ENCODE measurements at regions not wholly inside any gene's neighbourhood (a gene's known extent, or its start where the extent isn't known, plus 50 kb on each side); places are given as distances from the start of the nearest gene placed in this dataset.
"Not testable (repeated sequence)": the region's sequence is repeated elsewhere in the genome, so short reads cannot be mapped to it uniquely, and the experiment has no call there.

DNA sequence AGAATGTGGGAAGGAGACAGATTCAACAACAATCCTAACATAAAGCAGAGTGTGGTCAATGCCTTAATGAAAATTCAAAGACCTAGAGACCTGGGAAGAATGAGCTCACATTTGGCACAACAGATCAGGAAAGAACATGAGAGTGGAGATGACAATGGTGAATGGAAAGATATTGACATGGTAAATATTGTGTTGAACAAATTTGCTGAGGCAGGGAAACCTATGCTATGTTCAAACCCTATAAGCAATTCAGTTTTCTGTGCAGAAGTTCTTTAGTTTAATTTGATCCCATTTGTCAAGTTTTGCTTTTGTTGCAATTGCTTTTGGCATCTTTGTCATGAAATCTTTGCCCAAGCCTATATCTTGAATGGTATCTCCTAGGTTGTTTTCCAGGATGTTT is 199.4 kb upstream of the LRRTM4 start:
- no peak for DNase-seq (ENCODE audit: low spot score)

GRCh38 chr2:77725045-77725444 is 202.9 kb upstream of the LRRTM4 start:
- DNase-seq (ENCODE audit: low spot score): no peak

DNA sequence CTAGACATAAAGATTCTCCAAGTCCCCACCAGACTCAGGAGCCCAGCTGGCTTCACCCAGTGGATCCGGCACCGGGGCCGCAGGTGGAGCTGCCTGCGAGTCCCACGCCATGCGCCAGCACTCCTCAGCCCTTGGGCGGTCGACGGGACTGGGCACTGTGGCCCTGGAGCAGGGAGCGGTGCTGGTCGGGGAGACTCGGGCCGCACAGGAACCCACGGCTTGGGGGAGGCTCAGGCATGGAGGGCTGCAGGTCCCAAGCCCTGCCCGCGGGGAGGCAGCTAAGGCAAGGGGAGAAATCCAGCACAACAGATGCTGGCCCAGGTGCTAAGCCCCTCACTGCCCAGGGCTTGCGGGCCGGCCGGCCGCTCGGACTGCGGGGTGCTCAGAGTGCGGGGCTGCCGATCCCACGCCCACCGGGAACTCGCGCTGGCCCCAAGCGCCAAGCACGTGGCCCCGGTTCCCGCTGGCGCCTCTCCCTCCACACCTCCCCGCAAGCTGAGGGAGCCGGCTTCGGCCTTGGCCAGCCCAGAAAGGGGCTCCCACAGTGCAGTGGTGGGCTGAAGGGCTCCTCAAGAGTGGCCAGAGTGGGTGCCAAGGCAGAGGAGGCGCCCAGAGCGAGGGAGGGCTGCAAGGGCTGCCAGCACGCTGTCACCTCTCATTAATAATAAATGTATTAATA is 212.6 kb upstream of the LRRTM4 start:
- DNase-seq (ENCODE audit: low spot score): not testable (repeated sequence)

DNA sequence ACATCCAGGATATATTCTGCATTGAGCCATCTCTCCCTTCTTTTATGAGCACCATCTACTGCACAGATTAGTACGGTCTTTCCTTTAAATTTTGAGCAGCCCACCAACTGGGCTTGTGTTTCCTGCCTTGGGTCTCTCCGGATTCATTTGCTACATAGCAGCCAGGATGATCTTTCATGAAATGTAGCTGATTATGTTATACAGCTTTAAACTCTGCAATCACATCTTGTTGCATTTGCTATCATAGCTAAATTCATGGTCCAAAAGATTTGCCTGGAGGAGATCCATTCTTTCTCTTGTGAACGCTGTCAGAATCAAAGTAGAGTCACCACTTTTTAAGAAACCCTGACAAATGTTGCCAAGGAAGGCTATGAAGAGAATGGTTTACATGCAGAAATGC is 215.1 kb upstream of the LRRTM4 start:
- DNase-seq (ENCODE audit: low spot score): no peak

DNA sequence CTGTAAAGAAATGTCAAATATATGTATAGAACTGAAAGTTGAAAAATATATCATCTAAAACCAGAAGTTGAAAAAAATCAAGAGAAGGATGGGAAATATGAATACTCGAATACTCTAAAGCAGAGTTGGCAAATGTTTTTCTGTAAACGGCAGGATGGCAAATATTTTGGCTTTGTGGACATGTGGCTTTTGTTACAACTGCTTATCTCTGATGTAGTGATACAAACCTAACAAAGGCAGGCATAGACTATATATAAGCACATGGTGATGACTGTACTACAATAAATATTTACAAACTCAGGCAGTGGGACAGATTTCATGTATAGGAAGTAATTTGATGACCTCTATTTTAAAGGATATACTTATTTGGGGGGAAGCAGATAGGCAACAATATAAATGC is 224.6 kb upstream of the LRRTM4 start:
- DNase-seq (ENCODE audit: low spot score): no peak

- DNase-seq (ENCODE audit: low spot score): not testable (repeated sequence)
Measured at GRCh38 chr2:77753710-77754345, 231.7 kb upstream of the LRRTM4 start.

- no peak for DNase-seq (ENCODE audit: low spot score)
Measured at GRCh38 chr2:77767388-77768076, 245.4 kb upstream of the LRRTM4 start.

DNA sequence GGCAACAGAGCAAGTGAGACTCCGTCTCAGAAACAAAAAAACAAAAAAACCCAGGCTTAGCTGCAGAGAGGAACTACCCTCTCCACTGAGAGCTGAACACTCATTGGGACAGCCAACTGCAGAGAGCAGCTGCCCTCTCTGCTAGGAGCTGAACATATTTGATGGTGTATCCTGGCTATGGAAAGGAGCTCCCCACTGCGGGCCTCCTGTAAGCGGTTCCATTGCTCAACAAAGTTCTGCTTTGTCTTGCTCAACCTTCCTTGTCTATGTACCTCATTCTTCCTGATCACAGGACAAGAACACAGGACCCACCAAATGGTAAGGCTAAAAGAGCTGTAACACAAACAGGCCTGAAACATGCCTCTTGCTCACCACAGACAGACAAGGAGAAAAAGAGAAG is 246.3 kb upstream of the LRRTM4 start:
- DNase-seq (ENCODE audit: low spot score): no peak

GRCh38 chr2:77778917-77779316 is 256.7 kb upstream of the LRRTM4 start:
- no peak for DNase-seq (ENCODE audit: low spot score)

- DNase-seq (ENCODE audit: low spot score): not testable (repeated sequence)
Measured at GRCh38 chr2:77793500-77793899, 271.3 kb upstream of the LRRTM4 start.

DNA sequence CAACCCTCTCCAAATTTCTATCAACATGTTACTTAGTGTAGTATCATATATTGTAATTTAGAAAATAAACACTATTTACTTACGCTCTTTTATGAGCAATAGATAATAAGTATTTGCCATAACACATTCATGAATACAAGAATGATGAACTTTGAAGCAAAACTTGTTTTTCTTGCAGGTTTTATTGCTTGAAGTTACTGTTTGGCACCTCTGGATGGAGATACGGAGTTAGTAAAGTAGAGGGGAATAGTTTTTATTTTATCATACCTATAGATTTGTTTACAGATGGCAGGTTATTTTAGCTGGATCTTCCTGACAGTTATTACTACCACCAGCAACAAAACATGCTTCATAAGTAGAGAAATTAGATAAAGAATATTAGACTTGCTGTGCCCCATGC is 274.2 kb upstream of the LRRTM4 start:
- peak; percentile 3 for DNase-seq (ENCODE audit: low spot score)

DNA sequence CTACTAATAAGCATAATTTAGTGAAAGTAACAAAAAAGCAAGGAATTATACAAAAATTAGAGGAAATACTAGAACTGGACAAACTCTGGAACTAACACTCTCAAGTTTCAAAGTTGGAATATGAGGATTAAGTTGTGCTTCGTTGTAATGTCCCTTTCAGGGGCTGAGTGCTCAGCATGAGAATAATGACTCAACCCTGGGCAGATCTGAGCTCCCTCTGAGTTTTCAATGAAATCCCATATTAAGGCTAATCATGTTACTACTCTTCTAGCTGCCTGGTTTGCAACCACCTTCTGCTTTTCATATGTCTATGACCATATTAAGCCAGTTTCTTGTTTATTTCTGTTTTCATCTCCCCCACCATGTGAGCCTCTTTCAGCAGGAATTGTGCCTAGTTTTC is 274.9 kb upstream of the LRRTM4 start:
- DNase-seq (ENCODE audit: low spot score): no peak

DNA sequence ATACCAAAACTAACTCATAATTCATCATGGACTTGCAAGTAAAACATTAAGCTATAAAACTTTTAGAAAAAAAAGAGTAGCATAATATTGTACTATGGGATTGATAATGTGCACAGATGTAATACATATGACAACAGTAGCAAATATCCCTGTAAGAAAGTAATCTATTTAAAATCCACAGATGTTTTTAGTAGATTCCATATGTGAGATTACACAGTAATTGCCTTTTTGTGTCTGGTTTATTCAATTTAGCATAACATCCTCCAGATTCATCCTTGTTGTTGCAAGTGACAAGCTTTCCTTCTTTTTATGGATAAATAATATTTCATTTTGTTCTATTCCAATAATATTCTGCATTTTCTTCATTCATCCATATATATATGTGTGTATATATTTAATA is 278.2 kb upstream of the LRRTM4 start:
- DNase-seq (ENCODE audit: low spot score): no peak

DNA sequence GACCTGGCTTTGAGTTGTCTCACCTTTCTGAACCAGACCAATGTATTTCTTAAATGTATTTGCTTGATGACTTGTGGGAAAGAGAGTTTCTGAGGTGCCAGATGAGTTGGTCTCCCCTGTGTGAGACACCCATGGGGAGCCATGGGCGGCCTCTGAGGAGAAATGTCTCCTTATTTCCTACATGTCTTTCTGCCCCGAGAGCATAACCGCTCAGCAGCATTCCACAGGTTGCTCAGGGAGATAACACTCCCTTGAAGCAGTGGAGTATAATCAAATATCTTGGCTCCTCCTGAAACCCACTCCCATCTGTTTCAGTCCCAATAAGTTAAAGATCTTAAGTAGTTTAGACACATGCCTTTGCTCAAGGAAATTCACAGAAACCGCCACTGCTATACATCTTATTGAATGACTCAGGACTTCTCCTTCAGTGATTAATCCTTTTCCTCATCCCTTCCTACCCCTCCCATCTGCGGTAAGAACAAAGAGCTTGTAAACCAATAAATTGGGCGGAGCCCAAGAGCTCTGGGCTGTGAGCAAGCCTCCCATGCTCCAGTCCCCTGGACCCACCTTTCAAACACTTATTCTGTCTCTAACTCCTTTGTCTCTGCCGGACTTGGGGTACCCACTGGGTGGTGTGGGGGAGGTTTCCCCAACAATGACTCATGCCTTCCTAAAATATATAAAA is 285.5 kb upstream of the LRRTM4 start:
- peak; percentile 86 for DNase-seq (ENCODE audit: low spot score)

GRCh38 chr2:77808599-77808998 is 286.4 kb upstream of the LRRTM4 start:
- DNase-seq (ENCODE audit: low spot score): no peak

DNA sequence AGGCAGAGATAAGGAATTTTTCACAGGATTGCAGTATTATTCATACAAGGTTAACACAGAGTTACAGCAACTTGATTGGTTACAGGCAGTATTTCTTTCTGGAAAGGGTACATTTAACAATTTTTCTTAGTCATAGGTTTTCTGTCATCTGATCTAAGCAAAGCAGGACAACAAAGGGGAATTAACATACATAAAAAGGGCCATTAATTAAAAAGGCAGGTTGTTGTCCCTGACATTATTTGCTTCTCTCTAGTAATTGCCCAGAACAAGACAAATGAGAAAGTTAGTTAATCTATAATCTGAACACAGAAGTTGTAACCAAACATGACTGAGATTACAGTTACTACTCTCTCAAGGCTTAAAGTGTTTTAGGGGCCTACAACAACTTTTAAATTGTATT is 291.4 kb upstream of the LRRTM4 start:
- DNase-seq (ENCODE audit: low spot score): peak; percentile 17

DNA sequence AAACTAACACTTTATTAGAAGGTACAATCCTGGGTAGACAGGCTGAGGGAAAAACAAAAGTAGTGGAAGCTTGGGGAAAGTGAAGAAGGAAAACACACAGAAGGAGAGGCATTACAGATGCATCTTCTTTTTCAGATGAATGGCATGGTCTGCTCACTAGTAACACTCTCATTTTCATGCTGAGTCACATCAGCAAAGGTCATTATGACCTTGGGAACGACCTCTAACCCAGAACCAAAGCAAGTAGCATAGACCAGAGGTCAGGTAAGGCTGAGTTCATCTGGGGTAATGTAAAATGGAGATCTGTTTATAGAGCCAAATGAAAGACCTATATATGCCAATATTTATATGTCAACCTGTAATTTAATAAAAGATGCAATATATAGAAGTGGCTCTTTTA is 294.4 kb upstream of the LRRTM4 start:
- DNase-seq (ENCODE audit: low spot score): no peak

- no peak for DNase-seq (ENCODE audit: low spot score)
Measured at GRCh38 chr2:77818186-77818585, 296.0 kb upstream of the LRRTM4 start.

- peak; percentile 27 for DNase-seq (ENCODE audit: low spot score)
Measured at GRCh38 chr2:77823028-77823427, 300.9 kb upstream of the LRRTM4 start.

- DNase-seq (ENCODE audit: low spot score): peak; percentile 70
Measured at GRCh38 chr2:77831060-77831459, 308.9 kb upstream of the LRRTM4 start.

GRCh38 chr2:77831471-77831870 is 309.3 kb upstream of the LRRTM4 start:
- DNase-seq (ENCODE audit: low spot score): peak; percentile 60

GRCh38 chr2:77831898-77832297 is 309.7 kb upstream of the LRRTM4 start:
- peak; percentile 66 for DNase-seq (ENCODE audit: low spot score)
